ENCODE measurements at regions not wholly inside any gene's neighbourhood (a gene's known extent, or its start where the extent isn't known, plus 50 kb on each side); places are given as distances from the start of the nearest gene placed in this dataset.
A peak's percentile ranks its signal among the peaks of the same experiment; 100 is the strongest.
"Not testable (repeated sequence)": the region's sequence is repeated elsewhere in the genome, so short reads cannot be mapped to it uniquely, and the experiment has no call there.

DNA sequence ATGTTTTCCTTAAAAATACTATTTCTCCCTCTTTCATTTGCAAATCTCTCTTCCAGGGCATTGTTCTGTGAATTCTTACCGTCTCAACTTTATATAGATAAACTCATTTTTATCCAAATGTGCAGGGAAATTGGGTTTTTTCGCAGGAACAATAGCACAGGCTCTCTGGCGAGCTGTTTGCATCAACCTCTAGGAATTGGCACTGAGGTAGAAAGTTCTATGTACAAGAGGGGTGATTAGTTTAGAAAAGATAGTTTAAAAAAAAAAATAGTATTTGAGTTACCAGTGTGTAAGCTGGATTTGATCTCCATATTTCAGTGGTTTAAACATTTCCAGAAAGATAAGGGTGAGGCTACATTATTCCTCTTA lies 129.7 kb upstream of the BTN3A2 start:
- peak; percentile 37 for DNase-seq

- not testable (repeated sequence) for DNase-seq
Observed at GRCh38 chr6:26239415-26239814, 125.6 kb upstream of the BTN3A2 start.

DNA sequence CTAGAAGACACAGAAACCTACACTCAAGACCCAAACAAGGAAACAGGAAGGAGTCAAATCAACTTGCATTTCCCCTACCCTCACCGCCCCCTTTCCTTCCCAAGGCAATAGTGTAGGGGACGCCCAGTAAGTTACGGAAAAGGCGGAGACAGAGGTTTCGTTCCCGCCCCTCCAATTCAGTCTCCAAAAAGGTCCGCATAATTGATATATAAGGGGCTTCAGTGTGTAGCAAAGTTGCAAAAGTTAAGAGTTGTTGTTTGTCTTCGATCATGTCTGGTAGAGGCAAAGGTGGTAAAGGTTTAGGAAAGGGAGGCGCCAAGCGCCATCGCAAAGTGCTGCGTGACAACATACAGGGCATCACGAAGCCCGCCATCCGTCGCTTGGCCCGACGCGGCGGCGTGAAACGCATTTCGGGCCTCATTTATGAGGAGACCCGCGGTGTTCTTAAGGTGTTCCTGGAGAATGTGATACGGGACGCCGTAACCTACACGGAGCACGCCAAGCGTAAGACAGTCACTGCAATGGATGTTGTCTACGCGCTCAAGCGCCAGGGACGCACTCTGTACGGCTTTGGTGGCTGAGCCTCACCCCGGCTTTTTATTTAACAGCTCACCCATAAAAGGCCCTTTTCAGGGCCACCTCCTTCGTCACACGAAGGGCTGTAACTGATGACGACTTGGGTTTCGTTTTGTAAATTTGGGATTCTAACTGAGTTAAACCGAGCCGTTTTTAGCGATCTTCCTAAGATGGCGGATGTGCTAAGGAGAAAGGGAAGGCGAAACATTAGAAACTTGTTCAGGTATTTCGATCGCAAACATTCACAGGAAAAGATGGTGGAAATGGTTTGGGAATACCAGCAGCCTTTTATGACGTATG lies 124.6 kb upstream of the BTN3A2 start:
- DNase-seq: peak; percentile 95

DNA sequence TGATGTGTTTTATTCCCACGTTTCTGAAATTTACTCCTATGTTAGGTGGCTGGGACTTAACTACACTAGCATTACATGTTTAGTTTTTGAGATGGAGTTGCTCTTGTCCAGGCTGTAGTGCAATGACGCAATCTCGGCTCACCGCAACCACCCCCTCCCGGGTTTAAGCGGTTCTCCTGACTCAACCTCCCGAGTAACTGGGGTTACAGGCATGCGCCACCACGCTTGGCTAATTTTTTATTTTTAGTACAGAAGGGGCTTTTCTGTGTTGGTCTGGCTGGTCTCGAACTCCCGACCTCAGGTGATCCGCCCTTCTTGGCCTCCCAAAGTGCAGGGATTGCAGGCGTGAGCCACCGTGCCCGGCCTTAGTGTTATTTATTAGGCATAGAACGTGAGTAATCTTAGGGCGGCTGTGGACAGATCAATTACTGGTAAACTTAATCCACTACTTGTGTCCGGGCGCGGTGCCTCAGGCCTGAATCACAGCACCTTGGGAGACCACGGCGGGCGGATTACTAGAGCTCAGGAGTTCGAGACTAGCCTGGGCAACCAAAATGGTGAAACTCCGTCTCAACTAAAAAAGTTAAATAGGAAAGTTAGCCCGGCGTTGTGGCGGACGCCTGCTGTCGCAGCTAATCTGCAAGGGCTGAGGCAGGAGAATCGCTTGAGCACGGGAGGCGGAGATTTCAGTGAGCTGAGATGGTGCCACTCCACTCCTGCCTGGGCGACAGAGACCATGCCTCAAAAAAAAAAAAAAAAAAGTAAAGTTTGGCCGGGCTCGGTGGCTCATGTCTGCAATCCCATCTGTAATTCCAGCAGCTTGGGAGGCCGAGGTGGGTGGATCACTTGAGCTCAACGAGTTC lies 123.7 kb upstream of the BTN3A2 start:
- peak; percentile 82 for DNase-seq

- DNase-seq: no peak
Observed at GRCh38 chr6:26243132-26243531, 121.9 kb upstream of the BTN3A2 start.

GRCh38 chr6:26243752-26244151 lies 121.2 kb upstream of the BTN3A2 start:
- DNase-seq: no peak

- DNase-seq: no peak
Observed at GRCh38 chr6:26246058-26246457, 118.9 kb upstream of the BTN3A2 start.

DNA sequence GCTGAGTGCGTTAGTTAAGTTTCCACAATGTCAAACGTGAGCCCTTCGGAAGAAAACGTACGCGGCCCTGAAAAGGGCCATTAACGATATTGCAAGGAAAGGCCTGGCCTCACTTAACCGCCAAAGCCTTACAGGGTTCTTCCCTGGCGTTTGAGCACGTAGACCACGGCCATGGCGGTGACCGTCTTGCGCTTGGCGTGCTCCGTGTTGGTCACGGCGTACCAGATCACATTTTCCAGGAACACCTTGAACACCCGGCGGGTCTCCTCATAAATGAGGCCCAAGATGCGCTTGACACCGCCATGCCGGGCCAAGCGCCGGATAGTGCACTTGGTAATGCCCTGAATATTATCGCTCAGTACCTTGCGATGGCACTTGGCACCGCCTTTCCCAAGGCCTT lies 118.4 kb upstream of the BTN3A2 start:
- no peak for DNase-seq

- DNase-seq: no peak
Observed at GRCh38 chr6:26249707-26249956, 115.4 kb upstream of the BTN3A2 start.

DNA sequence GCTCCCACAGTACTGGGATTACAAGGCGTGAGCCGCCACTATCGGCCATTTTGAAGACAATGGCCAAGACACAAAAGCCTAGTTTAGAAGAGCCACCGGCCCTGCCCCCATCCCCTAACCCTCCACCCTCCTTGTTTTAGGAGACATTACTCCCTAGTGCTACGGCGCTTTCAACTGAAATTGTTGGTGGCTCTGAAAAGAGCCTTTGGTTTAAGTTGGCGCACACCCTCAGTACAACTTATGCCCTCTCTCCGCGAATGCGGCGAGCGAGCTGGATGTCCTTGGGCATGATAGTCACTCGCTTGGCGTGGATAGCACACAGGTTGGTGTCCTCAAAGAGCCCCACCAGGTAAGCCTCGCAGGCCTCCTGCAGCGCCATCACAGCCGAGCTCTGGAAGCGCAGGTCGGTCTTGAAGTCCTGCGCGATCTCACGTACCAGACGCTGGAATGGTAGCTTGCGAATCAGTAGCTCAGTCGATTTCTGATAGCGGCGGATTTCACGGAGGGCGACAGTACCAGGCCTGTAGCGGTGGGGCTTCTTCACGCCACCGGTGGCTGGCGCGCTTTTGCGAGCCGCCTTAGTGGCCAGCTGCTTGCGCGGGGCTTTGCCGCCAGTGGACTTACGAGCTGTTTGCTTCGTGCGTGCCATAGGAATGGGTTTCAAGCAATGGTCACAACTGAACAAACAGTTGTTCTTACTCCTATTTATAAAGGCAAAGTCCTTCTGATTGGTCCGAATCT lies 114.9 kb upstream of the BTN3A2 start:
- DNase-seq: peak; percentile 90

DNA sequence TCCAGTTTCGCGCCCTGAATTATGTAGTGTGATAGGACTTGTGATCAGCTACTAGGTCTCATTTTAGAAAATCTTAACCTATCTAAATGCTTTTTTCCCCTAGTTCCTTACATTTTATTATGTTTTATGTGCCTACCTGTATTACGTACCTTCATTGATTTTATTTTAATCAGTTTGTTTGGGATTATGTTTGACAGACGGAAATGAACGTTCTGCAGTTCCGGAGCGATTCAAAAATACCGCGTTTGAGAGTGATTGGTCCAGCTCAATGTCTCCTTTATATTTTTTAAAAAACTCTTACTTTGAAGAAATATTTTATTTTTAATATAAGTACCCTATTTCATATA lies 114.3 kb upstream of the BTN3A2 start:
- DNase-seq: no peak

GRCh38 chr6:26251354-26252076 lies 113.5 kb upstream of the BTN3A2 start:
- peak; percentile 94 for DNase-seq

DNA sequence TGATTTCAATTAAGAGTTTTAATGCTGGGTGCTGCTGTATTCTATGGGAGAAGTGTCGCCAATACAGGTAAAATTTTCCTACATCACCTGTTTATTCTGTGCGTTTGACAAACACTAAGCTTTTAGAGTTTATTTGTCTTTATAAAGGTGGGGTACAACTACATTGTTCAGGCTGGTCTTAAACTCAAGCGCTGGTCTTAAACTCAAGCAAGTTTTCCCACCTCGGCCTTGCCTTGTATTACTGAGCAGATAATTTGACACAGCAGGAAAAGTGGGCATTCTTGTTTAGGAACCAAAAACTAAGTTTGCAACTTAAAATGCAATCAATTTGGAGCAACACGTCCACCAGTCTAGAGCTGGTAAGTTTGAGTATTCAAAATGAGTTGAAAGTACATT lies 112.9 kb upstream of the BTN3A2 start:
- no peak for DNase-seq

DNA sequence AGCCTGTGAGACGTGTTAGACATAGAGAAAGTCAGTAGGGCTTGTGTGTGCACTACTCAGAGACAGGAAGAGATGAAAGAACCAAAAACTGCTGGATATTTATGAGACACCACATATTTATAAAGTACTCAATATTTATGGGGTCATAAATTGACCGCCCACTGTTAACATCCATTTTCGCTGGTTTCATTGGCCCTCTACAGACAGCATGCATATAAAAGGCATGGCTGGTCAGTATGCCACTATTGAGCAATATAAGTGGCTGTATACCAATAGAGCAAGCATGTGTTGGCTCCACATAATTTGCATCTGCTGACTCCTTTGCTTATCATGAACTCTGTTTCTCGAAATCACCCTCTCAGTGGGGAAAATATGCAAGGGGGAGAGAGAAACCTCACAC lies 110.3 kb upstream of the BTN3A2 start:
- no peak for DNase-seq

- DNase-seq: no peak
Observed at GRCh38 chr6:26257272-26257671, 107.7 kb upstream of the BTN3A2 start.

DNA sequence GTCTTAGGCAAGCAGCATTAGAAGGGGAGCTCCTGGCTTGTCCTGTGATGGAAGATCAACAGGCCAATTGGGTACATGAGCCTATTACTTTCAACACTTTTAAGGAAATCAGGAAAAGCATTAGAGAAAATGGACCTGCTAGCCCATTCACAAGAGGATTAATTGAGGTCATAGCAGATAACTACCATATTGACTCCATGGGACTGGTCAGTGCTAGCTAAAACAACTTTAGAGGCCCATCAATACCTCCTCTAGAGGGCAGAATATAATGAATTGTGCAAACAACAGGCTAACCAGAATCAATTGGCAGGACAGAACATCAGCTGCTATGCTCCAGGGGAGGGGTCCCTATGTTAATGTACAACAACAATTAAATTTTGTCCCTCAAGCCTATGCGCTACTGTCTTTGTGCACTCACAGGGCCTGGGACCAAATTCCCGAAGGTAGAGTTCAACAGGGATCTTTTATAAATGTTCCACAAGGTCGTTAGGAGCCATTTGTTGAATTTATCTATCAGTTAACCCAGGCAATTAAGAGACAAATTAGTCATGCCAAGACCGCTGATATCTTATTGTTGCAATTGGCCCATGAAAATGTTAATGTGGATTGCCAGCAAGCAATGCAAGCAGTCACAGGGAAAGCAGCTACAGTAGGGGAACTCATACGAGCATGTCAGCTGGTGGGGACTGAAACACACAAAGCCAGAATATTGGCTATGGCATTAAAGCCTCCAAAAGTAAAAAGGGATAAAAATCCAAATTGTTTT lies 106.6 kb upstream of the BTN3A2 start:
- no peak for DNase-seq

- no peak for DNase-seq
Observed at GRCh38 chr6:26260110-26260637, 104.8 kb upstream of the BTN3A2 start.

DNA sequence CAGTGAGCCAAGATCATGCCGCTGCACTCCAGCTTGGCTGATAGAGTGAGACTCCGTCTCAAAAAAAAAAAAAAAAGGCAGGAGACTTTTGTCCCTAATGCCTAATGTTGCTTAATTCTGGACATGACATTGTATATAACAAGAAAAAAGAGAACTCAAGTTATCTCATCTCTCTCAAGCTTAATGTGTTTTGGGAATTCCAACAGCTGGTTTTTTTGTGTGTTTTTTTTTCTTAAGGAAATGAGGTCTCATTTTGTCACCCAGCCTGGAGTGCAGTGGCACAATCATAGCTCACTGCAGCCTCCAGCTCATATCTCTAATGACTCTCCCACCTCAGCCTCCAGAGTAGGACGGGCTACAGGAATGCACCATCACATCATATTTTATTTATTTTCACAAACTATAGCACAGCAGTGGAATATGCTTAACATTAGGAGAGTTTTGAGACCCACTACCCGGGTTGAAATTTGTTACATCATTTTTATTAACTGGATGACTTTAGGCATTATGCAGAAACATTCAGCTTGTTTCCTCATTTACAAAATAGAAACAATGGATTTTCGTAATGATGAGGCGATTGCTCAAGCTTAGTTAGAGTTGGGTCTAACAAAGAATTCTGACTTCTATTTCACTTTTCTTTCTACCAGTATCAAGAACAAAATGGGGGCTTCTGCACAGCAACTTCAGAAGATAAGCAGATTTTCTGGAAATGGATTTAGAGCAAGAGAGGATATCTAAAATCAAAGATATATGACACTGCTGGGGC lies 104.1 kb upstream of the BTN3A2 start:
- no peak for DNase-seq

DNA sequence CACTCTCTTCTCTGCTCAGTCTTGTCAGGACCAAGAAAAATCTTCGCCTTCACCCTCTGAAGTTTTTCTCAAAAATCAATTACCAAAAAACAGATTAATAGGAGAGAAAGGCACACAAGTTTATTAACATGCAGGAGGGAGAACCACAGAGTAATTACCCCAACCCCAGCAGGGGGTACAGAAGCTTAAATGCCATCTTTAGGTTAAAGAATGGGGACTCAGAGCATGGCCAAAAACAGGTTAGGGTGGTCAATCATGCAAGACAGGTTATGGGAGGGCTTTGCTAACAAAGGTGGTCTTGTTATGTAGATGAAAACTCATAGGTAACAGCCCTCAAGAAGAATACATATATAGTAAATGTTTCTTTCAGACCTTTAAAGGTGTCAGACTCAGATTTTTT lies 100.5 kb upstream of the BTN3A2 start:
- DNase-seq: no peak

DNA sequence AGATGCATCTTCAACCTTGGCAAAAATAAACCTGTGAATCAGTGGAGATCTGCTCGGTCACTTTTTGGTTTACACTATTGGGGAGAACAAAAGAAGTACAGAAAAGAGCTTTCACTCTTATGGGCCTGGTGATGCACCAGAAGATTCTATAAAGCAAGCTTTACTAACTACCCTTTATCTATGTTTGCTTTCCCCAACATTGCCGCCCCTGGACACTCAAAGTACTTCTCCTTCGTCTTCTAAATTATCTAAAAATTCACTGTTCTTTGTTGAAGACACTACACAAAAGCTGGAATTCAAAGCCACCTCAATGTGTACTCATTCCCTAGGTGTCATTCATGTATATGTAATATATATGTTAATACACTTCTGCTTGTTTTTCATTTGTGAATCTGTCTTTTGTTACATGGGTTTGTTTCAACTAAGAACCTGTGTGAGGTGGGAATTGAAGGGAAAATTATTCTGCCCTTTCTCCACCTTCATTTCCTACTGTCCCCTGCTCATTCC lies 97.9 kb upstream of the BTN3A2 start:
- no peak for DNase-seq
